ENCODE measurements at regions not wholly inside any gene's neighbourhood (a gene's known extent, or its start where the extent isn't known, plus 50 kb on each side); places are given as distances from the start of the nearest gene placed in this dataset.

GRCh38 chr1:37130221-37130948 lies 96.1 kb upstream of the GRIK3 start:
- DNase-seq = no peak

- DNase-seq = no peak
Observed at GRCh38 chr1:37131281-37131680, 97.0 kb upstream of the GRIK3 start.

- no peak for DNase-seq
Observed at GRCh38 chr1:37133276-37134145, 99.2 kb upstream of the GRIK3 start.

- no peak for DNase-seq
Observed at GRCh38 chr1:37134599-37134998, 100.3 kb upstream of the GRIK3 start.

GRCh38 chr1:37135032-37135431 lies 100.7 kb upstream of the GRIK3 start:
- DNase-seq = no peak

- no peak for DNase-seq
Observed at GRCh38 chr1:37137014-37137413, 102.7 kb upstream of the GRIK3 start.

GRCh38 chr1:37137601-37138000 lies 103.3 kb upstream of the GRIK3 start:
- DNase-seq = no peak

GRCh38 chr1:37143800-37144199 lies 109.5 kb upstream of the GRIK3 start:
- DNase-seq = no peak

GRCh38 chr1:37146071-37146470 lies 111.8 kb upstream of the GRIK3 start:
- DNase-seq = no peak

GRCh38 chr1:37147392-37147831 lies 113.1 kb upstream of the GRIK3 start:
- DNase-seq = no peak

- DNase-seq = no peak
Observed at GRCh38 chr1:37147906-37148305, 113.6 kb upstream of the GRIK3 start.

- no peak for DNase-seq
Observed at GRCh38 chr1:37148663-37149062, 114.3 kb upstream of the GRIK3 start.

GRCh38 chr1:37149296-37149695 lies 115.0 kb upstream of the GRIK3 start:
- no peak for DNase-seq

GRCh38 chr1:37150986-37151385 lies 116.7 kb upstream of the GRIK3 start:
- DNase-seq = no peak

- no peak for DNase-seq
Observed at GRCh38 chr1:37151789-37152188, 117.5 kb upstream of the GRIK3 start.

GRCh38 chr1:37152491-37152890 lies 118.2 kb upstream of the GRIK3 start:
- no peak for DNase-seq

GRCh38 chr1:37153116-37154100 lies 119.1 kb upstream of the GRIK3 start:
- no peak for DNase-seq

- DNase-seq = no peak
Observed at GRCh38 chr1:37156646-37157045, 122.3 kb upstream of the GRIK3 start.

- DNase-seq = no peak
Observed at GRCh38 chr1:37157634-37158033, 123.3 kb upstream of the GRIK3 start.

GRCh38 chr1:37158113-37158749 lies 123.9 kb upstream of the GRIK3 start:
- DNase-seq = no peak

GRCh38 chr1:37159102-37159501 lies 124.8 kb upstream of the GRIK3 start:
- no peak for DNase-seq

GRCh38 chr1:37161171-37161570 lies 126.9 kb upstream of the GRIK3 start:
- no peak for DNase-seq

Measured in hindlimb muscle (tissue), 1 donor.